ENCODE measurements at regions not wholly inside any gene's neighbourhood (a gene's known extent, or its start where the extent isn't known, plus 50 kb on each side); places are given as distances from the start of the nearest gene placed in this dataset.

DNA sequence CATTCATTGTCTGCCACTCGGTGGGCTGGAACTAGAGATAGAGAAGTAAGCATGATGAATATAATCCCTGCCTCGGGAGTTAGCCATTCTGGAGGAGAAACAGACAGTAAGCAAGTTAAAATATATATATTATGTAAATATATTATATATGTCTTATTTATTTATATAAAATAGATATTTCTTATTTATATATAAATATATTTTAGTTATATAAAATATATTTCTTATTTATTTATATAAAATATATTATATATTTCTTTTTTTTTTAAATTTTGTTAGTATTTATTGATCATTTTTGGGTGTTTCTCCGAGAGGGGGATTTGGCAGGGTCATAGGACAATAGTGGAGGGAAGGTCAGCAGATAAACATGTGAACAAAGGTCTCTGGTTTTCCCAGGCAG is 78.1 kb upstream of the TBX5 start:
- TF ChIP-seq, protein P1, sequence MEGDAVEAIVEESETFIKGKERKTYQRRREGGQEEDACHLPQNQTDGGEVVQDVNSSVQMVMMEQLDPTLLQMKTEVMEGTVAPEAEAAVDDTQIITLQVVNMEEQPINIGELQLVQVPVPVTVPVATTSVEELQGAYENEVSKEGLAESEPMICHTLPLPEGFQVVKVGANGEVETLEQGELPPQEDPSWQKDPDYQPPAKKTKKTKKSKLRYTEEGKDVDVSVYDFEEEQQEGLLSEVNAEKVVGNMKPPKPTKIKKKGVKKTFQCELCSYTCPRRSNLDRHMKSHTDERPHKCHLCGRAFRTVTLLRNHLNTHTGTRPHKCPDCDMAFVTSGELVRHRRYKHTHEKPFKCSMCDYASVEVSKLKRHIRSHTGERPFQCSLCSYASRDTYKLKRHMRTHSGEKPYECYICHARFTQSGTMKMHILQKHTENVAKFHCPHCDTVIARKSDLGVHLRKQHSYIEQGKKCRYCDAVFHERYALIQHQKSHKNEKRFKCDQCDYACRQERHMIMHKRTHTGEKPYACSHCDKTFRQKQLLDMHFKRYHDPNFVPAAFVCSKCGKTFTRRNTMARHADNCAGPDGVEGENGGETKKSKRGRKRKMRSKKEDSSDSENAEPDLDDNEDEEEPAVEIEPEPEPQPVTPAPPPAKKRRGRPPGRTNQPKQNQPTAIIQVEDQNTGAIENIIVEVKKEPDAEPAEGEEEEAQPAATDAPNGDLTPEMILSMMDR (IDR thresholded peaks at IDR 0.05; ENCODE audit: borderline replicate concordance, extremely low read depth, low read length, poor library complexity, severe bottlenecking) = no peak
- TF ChIP-seq EZH2 (IDR thresholded peaks at IDR 0.05; ENCODE audit: borderline replicate concordance, low read depth, low read length, severe bottlenecking) = no peak

Data from DND-41 (cell line).